ENCODE measurements at regions not wholly inside any gene's neighbourhood (a gene's known extent, or its start where the extent isn't known, plus 50 kb on each side); places are given as distances from the start of the nearest gene placed in this dataset.

DNA sequence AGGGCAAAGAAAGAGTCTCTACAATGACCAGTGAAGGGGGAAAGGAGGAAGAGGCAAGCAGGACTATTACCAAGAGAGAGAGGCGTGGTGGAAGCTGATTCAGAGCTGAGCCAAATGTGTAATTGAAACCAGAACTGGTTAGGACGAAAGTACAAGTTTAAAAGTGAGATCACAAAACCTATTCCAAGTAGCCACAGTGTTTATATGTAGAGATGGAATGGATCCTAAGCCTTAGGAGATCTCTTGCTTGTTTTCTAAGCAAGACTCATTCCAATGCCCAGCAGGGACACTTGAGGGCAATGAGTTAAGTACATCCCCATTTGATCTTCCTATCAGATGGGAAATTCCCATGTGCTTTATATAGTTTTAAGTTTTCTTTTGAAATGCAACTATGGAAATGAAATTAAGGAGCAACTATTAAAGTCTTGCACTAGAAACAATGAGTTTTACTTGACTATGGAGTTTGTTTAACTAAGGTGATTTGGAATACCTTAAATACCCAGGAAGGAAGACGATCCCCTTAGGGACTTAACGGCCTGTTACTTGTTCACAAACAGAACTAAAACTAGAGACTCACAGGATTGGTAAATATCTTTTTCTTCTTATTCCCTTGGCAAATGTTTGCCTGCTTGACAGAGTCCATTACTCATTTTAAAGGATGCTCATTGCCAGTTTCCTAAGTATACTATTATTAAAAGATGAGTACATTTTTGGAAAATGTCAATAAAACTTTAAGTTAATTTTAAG lies 51.1 kb upstream of the SNX2 start:
- DNase-seq: peak; percentile 62

Data from hindlimb muscle (tissue), 1 donor.